Neural cell (in vitro differentiated cells): ENCODE measurements at regions not wholly inside any gene's neighbourhood (a gene's known extent, or its start where the extent isn't known, plus 50 kb on each side); places are given as distances from the start of the nearest gene placed in this dataset.

Experiments
- H2AFZ ChIP-seq: fragments of 200-600, 300-800 bp; sonication (generic), shearing (Covaris generic); 2 replicates; pipeline ENCODE4 v1.6.0; 2014; ENCODE audit warnings: low read depth, mild to moderate bottlenecking, antibody characterized with exemption, low read length, moderate library complexity
- H3F3A ChIP-seq: fragments of 200-600 bp; shearing (Covaris generic); 2 replicates; pipeline ENCODE4 v1.6.1; 2016; ENCODE audit warnings: mild to moderate bottlenecking, moderate library complexity, mixed read lengths, antibody characterized with exemption, low read length; ENCODE audit not compliant: insufficient read depth, poor library complexity, severe bottlenecking
- H3K27ac ChIP-seq: fragments of 200-600, 300-800 bp; sonication (generic), shearing (Covaris generic); 2 replicates; pipeline ENCODE4 v1.5.1; 2014; ENCODE audit warnings: mild to moderate bottlenecking, low read length, moderate library complexity
- H3K27me3 ChIP-seq: fragments of 300-800, 200-600 bp; sonication (generic), shearing (Covaris generic); 2 replicates; pipeline ENCODE4 v1.6.0; 2014; ENCODE audit warnings: mild to moderate bottlenecking, low read depth, low read length, moderate library complexity; ENCODE audit not compliant: insufficient read depth
- H3K36me3 ChIP-seq: fragments of 300-800, 200-600 bp; sonication (generic), shearing (Covaris generic); 2 replicates; pipeline ENCODE4 v1.5.1; 2014; ENCODE audit warnings: mild to moderate bottlenecking, antibody characterized with exemption, low read length, moderate library complexity; ENCODE audit not compliant: insufficient read depth
- H3K4me2 ChIP-seq: fragments of 300-800, 200-600 bp; sonication (generic), shearing (Covaris generic); 2 replicates; pipeline ENCODE4 v1.6.0; 2014; ENCODE audit warnings: mild to moderate bottlenecking, low read length
- H3K4me3 ChIP-seq: fragments of 300-800, 200-600 bp; sonication (generic), shearing (Covaris generic); 2 replicates; pipeline ENCODE4 v1.5.1; 2014; ENCODE audit warnings: mild to moderate bottlenecking, low read length, moderate library complexity
- H3K79me2 ChIP-seq: fragments of 200-600 bp; shearing (Covaris generic); replicated peaks from 2 replicates; pipeline ENCODE4 v1.6.0; 2014; ENCODE audit warnings: mild to moderate bottlenecking, low read length, moderate library complexity; ENCODE audit not compliant: insufficient read depth
- H3K9ac ChIP-seq: fragments of 300-800, 200-600 bp; sonication (generic), shearing (Covaris generic); 2 replicates; pipeline ENCODE4 v1.6.1; 2016; ENCODE audit warnings: mild to moderate bottlenecking, low read length, mixed read lengths
- H3K9me2 ChIP-seq: fragments of 200-600 bp; shearing (Covaris generic); 2 replicates; pipeline ENCODE4 v1.6.1; 2016; ENCODE audit warnings: mild to moderate bottlenecking, low read length, mixed read lengths; ENCODE audit not compliant: insufficient read depth
- H3K9me3 ChIP-seq: fragments of 200-600, 300-800 bp; sonication (generic), shearing (Covaris generic); 2 replicates; pipeline ENCODE4 v1.6.1; 2016; ENCODE audit warnings: mild to moderate bottlenecking, mixed run types, low read length, moderate library complexity, mixed read lengths
- H4K20me1 ChIP-seq: fragments of 200-600 bp; shearing (Covaris generic); 2 replicates; pipeline ENCODE4 v1.6.1; 2016; ENCODE audit warnings: mild to moderate bottlenecking, mixed run types; ENCODE audit not compliant: insufficient read depth
- EP300 ChIP-seq: fragments of 450-650 bp; conservative IDR thresholded peaks from 2 replicates; pipeline ENCODE4 v1.6.1; 2014; ENCODE audit warnings: antibody characterized with exemption, mild to moderate bottlenecking, moderate library complexity; ENCODE audit not compliant: poor library complexity, severe bottlenecking
- EZH2 ChIP-seq: fragments of 200-600, 300-800 bp; shearing (Covaris generic), sonication (generic); IDR thresholded peaks from 2 replicates; pipeline ENCODE4 v1.6.1; 2014; ENCODE audit warnings: antibody characterized with exemption, low read length, borderline replicate concordance, mild to moderate bottlenecking; ENCODE audit not compliant: insufficient read depth, poor library complexity, severe bottlenecking
- MXI1 ChIP-seq: fragments of 450-650 bp; conservative IDR thresholded peaks from 2 replicates; pipeline ENCODE4 v1.6.1; 2014; ENCODE audit warnings: antibody characterized with exemption, mild to moderate bottlenecking; ENCODE audit not compliant: poor library complexity, severe bottlenecking
- POLR2AphosphoS5 ChIP-seq: IDR thresholded peaks from 2 replicates; pipeline ENCODE4 v1.6.1; 2012
- RAD21 ChIP-seq: fragments of 450-650 bp; conservative IDR thresholded peaks from 2 replicates; pipeline ENCODE4 v1.6.1; 2014; ENCODE audit warnings: antibody characterized with exemption, mild to moderate bottlenecking, moderate library complexity
- SMC3 ChIP-seq: fragments of 450-650 bp; conservative IDR thresholded peaks from 2 replicates; pipeline ENCODE4 v1.6.1; 2014; ENCODE audit warnings: antibody characterized with exemption, mild to moderate bottlenecking, moderate library complexity; ENCODE audit not compliant: poor library complexity
- TAF1 ChIP-seq: IDR thresholded peaks from 2 replicates; pipeline ENCODE4 v1.6.1; 2012; ENCODE audit warnings: low read depth
- TF ChIP-seq, protein P1 (sequence below): fragments of 450-650 bp; IDR thresholded peaks from 2 replicates; pipeline ENCODE4 v1.5.1; 2014; ENCODE audit warnings: antibody characterized with exemption, mild to moderate bottlenecking, moderate library complexity; ENCODE audit not compliant: poor library complexity, severe bottlenecking
- TF ChIP-seq, protein P2 (sequence below): IDR thresholded peaks from 2 replicates; pipeline ENCODE4 v1.6.1; 2012; ENCODE audit warnings: borderline replicate concordance

- Histone ChIP-seq H3K27me3 (no peaks in the 10 kb centered on the region), H3K9ac (no peak overlapping the region), H3K4me3 (no peak overlapping the region), H3K36me3 (no peaks in the 10 kb centered on the region), H3K79me2 (no peaks in the 10 kb centered on the region), H3K27ac (no peak overlapping the region), H3K9me3 (no peaks in the 10 kb centered on the region), H2AFZ (no peak overlapping the region), H3K4me2 (no peak overlapping the region), H4K20me1 (no peaks in the 10 kb centered on the region), H3F3A (no peaks in the 10 kb centered on the region), H3K9me2 (no peaks in the 10 kb centered on the region)
- TF ChIP-seq, protein P1, sequence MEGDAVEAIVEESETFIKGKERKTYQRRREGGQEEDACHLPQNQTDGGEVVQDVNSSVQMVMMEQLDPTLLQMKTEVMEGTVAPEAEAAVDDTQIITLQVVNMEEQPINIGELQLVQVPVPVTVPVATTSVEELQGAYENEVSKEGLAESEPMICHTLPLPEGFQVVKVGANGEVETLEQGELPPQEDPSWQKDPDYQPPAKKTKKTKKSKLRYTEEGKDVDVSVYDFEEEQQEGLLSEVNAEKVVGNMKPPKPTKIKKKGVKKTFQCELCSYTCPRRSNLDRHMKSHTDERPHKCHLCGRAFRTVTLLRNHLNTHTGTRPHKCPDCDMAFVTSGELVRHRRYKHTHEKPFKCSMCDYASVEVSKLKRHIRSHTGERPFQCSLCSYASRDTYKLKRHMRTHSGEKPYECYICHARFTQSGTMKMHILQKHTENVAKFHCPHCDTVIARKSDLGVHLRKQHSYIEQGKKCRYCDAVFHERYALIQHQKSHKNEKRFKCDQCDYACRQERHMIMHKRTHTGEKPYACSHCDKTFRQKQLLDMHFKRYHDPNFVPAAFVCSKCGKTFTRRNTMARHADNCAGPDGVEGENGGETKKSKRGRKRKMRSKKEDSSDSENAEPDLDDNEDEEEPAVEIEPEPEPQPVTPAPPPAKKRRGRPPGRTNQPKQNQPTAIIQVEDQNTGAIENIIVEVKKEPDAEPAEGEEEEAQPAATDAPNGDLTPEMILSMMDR = no peak
- TF ChIP-seq SMC3 (no peak), MXI1 (no peak), RAD21 (no peak), EP300 (no peak), EZH2 (no peak), POLR2AphosphoS5 (no peak), TAF1 (no peak)
- TF ChIP-seq, protein P2, sequence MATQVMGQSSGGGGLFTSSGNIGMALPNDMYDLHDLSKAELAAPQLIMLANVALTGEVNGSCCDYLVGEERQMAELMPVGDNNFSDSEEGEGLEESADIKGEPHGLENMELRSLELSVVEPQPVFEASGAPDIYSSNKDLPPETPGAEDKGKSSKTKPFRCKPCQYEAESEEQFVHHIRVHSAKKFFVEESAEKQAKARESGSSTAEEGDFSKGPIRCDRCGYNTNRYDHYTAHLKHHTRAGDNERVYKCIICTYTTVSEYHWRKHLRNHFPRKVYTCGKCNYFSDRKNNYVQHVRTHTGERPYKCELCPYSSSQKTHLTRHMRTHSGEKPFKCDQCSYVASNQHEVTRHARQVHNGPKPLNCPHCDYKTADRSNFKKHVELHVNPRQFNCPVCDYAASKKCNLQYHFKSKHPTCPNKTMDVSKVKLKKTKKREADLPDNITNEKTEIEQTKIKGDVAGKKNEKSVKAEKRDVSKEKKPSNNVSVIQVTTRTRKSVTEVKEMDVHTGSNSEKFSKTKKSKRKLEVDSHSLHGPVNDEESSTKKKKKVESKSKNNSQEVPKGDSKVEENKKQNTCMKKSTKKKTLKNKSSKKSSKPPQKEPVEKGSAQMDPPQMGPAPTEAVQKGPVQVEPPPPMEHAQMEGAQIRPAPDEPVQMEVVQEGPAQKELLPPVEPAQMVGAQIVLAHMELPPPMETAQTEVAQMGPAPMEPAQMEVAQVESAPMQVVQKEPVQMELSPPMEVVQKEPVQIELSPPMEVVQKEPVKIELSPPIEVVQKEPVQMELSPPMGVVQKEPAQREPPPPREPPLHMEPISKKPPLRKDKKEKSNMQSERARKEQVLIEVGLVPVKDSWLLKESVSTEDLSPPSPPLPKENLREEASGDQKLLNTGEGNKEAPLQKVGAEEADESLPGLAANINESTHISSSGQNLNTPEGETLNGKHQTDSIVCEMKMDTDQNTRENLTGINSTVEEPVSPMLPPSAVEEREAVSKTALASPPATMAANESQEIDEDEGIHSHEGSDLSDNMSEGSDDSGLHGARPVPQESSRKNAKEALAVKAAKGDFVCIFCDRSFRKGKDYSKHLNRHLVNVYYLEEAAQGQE = no peak
Measured at GRCh38 chr10:9875353-9875752, 1142.3 kb upstream of the CELF2 start.

- Histone ChIP-seq H3K9ac (no peak overlapping the region), H3K27me3 (no peaks in the 10 kb centered on the region), H3K27ac (no peak overlapping the region), H3K79me2 (no peaks in the 10 kb centered on the region), H3F3A (no peaks in the 10 kb centered on the region), H2AFZ (no peak overlapping the region), H3K9me2 (no peaks in the 10 kb centered on the region), H3K9me3 (no peaks in the 10 kb centered on the region), H3K36me3 (no peaks in the 10 kb centered on the region), H3K4me3 (no peak overlapping the region), H3K4me2 (no peak overlapping the region), H4K20me1 (no peaks in the 10 kb centered on the region)
- TF ChIP-seq POLR2AphosphoS5 (no peak), MXI1 (no peak), EZH2 (no peak), EP300 (no peak), TAF1 (no peak), RAD21 (no peak), SMC3 (no peak)
- TF ChIP-seq, protein P1 = no peak
- TF ChIP-seq, protein P2 = no peak
Measured at GRCh38 chr10:9877978-9878377, 1139.7 kb upstream of the CELF2 start.
